ENCODE measurements at regions not wholly inside any gene's neighbourhood (a gene's known extent, or its start where the extent isn't known, plus 50 kb on each side); places are given as distances from the start of the nearest gene placed in this dataset.

DNA sequence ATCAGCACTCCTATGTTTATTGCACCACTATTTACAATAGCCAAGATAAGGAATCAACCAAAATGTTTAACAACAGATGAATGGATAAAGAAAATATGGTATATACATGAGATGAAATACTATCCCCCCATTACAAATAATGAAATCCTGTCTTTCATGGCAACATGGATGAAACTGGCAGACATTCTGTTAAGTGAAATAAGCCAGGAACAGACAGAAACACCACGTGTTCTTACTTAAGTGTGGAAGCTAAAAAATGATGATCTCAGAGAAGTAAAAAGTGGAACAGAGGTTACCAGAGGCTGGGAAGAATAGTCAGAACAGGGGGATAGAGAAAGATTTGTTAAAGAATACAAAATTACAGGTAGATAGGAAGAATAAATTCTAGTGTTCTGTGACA lies 113.7 kb upstream of the MDM1 start:
- H3K27ac ChIP-seq: no peak overlapping the region
- TF ChIP-seq, protein P1, sequence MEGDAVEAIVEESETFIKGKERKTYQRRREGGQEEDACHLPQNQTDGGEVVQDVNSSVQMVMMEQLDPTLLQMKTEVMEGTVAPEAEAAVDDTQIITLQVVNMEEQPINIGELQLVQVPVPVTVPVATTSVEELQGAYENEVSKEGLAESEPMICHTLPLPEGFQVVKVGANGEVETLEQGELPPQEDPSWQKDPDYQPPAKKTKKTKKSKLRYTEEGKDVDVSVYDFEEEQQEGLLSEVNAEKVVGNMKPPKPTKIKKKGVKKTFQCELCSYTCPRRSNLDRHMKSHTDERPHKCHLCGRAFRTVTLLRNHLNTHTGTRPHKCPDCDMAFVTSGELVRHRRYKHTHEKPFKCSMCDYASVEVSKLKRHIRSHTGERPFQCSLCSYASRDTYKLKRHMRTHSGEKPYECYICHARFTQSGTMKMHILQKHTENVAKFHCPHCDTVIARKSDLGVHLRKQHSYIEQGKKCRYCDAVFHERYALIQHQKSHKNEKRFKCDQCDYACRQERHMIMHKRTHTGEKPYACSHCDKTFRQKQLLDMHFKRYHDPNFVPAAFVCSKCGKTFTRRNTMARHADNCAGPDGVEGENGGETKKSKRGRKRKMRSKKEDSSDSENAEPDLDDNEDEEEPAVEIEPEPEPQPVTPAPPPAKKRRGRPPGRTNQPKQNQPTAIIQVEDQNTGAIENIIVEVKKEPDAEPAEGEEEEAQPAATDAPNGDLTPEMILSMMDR (conservative IDR thresholded peaks at IDR 0.05): no peak
- no peak for TF ChIP-seq ZFX (IDR thresholded peaks at IDR 0.05)

DNA sequence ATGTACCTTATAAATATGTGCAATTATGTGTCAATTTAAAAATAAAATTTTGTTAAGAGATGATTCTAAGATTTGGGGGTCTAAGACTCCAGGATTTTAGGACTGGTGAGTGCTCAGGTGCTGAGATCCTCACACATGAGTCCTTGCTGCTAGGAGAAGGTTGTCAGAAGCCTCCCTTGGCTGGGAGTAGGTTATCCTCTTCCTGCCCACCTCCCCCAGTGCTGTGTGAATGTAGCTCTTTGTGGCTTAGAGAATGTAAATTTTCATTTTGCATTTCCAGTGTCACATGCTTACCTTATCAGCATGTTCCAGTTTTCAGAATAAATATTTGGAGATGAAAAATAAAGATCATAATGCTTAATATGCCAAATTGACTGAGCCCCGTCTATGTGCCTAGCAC lies 114.2 kb upstream of the MDM1 start:
- no peak for TF ChIP-seq ZFX (IDR thresholded peaks at IDR 0.05)
- TF ChIP-seq, protein P1 (conservative IDR thresholded peaks at IDR 0.05): no peak
- no peak overlapping the region for H3K27ac ChIP-seq

DNA sequence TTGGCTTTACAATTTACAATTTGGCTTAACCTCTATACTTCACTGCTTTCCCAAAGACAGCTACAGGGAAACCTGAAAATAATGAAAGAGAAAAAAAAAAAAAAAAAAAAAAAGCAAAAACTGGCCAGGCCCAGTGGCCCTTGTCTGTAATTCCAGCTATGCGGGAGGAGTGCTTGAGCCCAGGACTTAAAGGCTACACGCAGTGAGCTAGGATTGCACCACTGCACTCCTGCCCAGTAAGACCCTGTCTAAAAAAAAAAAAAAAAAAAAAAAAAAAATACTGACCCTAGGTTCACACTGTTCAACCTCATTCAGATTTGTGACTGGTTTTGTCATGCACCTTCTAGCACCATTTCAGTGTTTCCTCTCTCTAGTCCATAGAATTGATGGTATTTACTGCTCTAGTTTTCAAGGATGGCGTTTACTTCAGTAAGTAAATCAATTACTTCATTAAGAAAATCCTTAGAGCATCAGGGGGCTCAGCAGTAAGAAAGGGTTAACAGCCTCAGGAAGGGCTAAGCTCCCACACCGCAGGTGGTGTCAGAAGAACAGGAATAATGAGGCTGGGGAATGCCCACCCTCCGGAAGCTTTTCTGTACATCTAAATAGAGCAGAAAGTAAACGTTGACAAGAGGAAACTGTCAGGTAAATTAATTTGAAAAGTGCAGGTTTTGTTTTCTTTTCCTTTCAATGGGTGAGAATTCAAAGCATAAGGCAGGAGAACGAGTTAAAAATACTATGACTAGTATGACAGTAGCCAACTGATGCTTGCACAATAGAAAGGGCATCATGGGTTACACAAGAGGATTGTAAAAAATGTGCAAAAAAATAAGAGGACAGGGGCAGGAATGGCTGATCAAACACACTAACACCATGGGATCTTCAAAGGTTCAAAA lies 115.0 kb upstream of the MDM1 start:
- no peak overlapping the region for H3K27ac ChIP-seq
- TF ChIP-seq, protein P1 (conservative IDR thresholded peaks at IDR 0.05): no peak
- no peak for TF ChIP-seq ZFX (IDR thresholded peaks at IDR 0.05)

DNA sequence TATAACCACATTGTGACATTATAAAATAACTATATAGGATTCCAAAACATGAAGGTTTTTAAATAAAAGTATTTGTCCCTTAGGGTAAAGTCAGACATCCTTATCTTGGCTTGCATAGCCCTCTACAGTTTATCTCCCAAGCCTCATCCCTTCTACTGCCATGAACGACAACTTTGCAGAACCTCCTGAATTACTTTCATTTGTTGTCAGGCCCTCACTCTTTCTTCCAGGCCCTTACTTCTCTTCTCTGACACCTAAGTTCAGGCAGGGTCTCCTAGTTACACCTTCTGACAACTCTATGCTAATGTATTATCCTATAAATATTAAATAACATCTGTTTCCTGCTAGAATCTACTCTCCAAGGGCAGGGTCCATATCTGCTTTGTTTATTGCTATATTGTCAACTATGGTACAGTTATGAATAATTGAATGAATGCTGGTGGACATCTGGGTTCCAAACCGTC lies 115.7 kb upstream of the MDM1 start:
- TF ChIP-seq, protein P1 (conservative IDR thresholded peaks at IDR 0.05): no peak
- TF ChIP-seq ZFX (IDR thresholded peaks at IDR 0.05): no peak
- no peak overlapping the region for H3K27ac ChIP-seq

DNA sequence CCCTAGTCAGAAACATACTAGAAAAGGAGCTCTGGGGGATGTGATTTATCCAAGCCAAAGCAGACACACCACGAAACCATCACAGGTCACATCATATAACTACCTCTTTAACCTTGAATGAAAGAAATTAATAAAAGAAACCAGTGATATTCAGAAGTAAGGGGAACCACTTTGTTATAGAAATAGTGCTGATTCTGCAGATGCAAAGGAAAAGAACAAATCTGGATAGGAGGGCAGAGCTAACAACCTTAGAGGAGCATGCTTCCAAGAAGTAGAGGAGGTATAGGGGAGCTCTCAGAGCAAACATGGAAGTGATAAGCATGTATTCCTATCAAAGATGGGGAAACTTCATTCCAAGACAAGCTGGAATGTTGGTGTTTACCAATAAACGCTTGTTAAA lies 117.0 kb upstream of the MDM1 start:
- H3K27ac ChIP-seq: no peak overlapping the region
- TF ChIP-seq, protein P1 (conservative IDR thresholded peaks at IDR 0.05): no peak
- TF ChIP-seq ZFX (IDR thresholded peaks at IDR 0.05): no peak

DNA sequence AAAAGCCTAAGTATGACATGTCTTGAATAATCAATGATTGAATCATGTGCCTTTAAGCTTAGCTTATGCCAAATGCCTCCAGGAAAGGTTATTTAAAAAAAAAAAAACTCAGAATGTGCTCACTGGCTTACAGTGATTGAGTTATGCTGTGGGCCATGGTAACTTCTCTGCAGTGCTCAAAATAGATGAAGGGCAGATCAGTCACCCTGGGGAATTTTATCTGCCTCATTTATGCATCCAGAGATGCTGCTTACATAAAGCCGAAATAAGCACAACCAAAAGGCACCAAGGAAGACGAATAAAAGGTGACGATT lies 118.7 kb upstream of the MDM1 start:
- TF ChIP-seq, protein P1 (conservative IDR thresholded peaks at IDR 0.05): no peak
- TF ChIP-seq ZFX (IDR thresholded peaks at IDR 0.05): no peak
- no peak overlapping the region for H3K27ac ChIP-seq

DNA sequence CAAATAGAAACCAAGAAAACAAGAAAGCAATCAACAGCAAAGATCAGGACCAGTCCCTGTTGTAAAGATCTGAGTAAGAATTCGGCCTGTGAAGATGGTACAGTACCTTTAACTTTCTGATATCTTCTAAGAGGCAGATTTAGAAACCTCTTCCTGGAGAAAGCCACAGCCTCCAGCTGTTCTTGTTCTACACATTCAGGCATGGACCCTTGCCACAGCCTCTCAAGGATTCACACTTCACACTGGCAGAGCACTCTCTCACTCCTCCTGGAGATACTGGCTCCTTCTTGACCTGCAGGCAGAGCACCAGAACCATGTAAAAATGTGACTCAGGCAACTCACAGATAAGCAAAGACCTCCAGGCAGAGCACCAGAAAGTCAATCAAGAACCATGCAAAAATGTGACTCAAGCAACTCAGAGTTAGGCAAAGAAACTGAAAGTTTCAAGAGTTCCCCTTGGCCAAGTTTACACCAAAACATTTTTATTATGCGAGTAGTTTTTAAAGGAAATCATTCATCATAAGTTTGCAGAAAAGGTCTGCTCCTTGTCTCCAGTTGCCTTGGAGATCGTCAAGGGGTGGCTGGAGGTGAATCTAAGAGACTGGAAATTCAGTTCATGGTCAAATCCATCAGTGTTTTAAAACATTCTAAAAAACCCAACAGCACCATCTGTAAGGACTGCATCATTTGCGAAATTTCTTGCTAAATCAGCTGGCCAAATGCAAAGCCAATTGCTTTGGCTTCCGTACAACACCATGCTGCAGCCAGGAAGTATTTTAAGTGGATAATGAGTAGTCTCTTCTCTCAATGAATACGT lies 119.3 kb upstream of the MDM1 start:
- H3K27ac ChIP-seq: no peak overlapping the region
- no peak for TF ChIP-seq ZFX (IDR thresholded peaks at IDR 0.05)
- TF ChIP-seq, protein P1 (conservative IDR thresholded peaks at IDR 0.05): no peak

All from C4-2B (cell line).